ENCODE measurements at regions not wholly inside any gene's neighbourhood (a gene's known extent, or its start where the extent isn't known, plus 50 kb on each side); places are given as distances from the start of the nearest gene placed in this dataset.

DNA sequence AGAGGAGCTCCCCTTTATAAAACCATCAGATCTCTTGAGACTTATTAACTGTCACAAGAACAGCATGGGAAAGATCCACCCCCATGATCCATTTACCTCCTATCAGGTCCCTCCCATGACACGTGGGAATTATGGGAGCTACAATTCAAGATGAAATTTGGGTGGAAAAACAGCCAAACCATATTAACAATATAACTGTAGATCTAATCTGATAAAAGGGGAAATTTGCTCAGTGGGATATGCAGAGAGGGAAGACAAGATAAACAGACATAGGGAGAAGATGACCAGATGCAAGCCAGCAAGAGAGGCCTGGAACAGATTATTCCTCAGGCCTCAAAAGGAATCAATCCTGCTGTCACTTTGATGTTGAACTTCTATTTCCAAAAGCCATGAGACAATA is 841.5 kb downstream of the LRRIQ3 start:
- H3K36me3 ChIP-seq (ENCODE audit: insufficient read depth, low read length) = no peaks in the 10 kb centered on the region
- no peak overlapping the region for H3K4me3 ChIP-seq
- no peak overlapping the region for H3K27ac ChIP-seq
- no peak for DNase-seq (ENCODE audit: low read depth, low spot score)
- no peaks in the 10 kb centered on the region for H3K9me3 ChIP-seq (ENCODE audit: low read depth, low read length)
- no peak for TF ChIP-seq POLR2AphosphoS5 (IDR thresholded peaks at IDR 0.05; ENCODE audit: borderline replicate concordance, low read depth, low read length)
- TF ChIP-seq FOXP2 (optimal IDR thresholded peaks at IDR 0.05; ENCODE audit: control extremely low read depth, extremely low read length, insufficient read depth) = no peak
- TF ChIP-seq EZH2 (IDR thresholded peaks at IDR 0.05) = no peak
- no peak overlapping the region for H3K9ac ChIP-seq (ENCODE audit: insufficient read length)

DNA sequence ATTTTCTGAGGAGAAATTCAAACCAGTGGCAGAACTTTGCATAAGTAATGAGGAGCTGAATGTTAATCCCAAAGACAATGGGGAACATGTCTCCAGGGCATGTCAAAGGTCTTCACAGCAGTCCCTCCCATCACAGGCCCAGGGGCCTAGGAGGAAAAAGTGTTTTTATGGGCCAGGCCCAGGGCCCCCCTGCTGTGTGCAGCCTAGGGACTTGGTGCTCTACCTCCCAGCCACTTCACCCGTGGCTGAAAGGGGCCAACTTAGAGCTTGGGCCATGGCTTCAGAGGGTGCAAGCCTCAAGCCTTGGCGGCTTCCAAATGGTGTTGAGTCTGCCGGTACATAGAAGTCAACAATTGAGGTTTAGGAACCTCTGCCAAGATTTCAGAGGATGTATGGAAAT is 854.0 kb downstream of the LRRIQ3 start:
- TF ChIP-seq POLR2AphosphoS5 (IDR thresholded peaks at IDR 0.05; ENCODE audit: borderline replicate concordance, low read depth, low read length) = no peak
- TF ChIP-seq EZH2 (IDR thresholded peaks at IDR 0.05) = no peak
- TF ChIP-seq FOXP2 (optimal IDR thresholded peaks at IDR 0.05; ENCODE audit: control extremely low read depth, extremely low read length, insufficient read depth) = no peak
- no peaks in the 10 kb centered on the region for H3K36me3 ChIP-seq (ENCODE audit: insufficient read depth, low read length)
- no peaks in the 10 kb centered on the region for H3K9me3 ChIP-seq (ENCODE audit: low read depth, low read length)
- no peak overlapping the region for H3K9ac ChIP-seq (ENCODE audit: insufficient read length)
- no peak overlapping the region for H3K27ac ChIP-seq
- no peak for DNase-seq (ENCODE audit: low read depth, low spot score)
- H3K4me3 ChIP-seq = no peak overlapping the region

DNA sequence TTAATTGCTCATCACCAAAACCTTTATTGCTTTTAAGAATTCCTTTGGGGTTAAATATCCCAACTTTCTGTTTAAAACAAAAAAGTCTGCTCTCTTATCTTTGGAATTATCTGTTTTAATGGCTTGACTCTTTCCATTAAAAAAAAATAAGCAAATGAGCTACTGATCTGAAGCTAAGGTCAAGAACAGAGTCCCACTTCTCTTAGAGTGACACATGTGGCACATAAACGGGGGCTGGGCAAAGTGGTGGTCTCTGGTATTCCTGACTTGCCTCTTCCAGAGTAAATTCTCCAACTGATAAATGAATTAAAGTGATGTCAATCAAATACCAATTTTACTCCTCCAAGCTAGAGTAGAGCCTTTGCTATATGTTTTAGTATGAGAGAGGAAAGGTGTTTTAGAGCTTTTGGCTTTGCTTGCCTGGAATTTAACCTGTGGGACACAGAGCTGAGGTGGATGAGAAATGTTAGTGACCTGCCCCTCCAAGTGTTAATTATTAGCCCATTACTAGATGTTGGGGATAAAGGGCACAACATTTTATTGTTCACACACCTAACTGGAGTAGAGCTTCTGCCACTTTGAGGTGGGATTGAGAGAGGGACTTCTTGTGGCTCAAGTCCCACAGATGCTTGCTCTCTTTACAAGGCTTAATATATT is 864.0 kb downstream of the LRRIQ3 start:
- Histone ChIP-seq H3K27ac (no peak overlapping the region), H3K9me3 (ENCODE audit: low read depth, low read length) (peaks cover 7% of the 10 kb centered on the region; the same call in 1 of the 2 replicates), H3K9ac (ENCODE audit: insufficient read length) (no peak overlapping the region), H3K4me3 (no peak overlapping the region), H3K36me3 (ENCODE audit: insufficient read depth, low read length) (no peaks in the 10 kb centered on the region)
- DNase-seq (ENCODE audit: low read depth, low spot score) = no peak
- TF ChIP-seq EZH2 (IDR thresholded peaks at IDR 0.05) (no peak), FOXP2 (optimal IDR thresholded peaks at IDR 0.05; ENCODE audit: control extremely low read depth, extremely low read length, insufficient read depth) (no peak), POLR2AphosphoS5 (IDR thresholded peaks at IDR 0.05; ENCODE audit: borderline replicate concordance, low read depth, low read length) (no peak)

DNA sequence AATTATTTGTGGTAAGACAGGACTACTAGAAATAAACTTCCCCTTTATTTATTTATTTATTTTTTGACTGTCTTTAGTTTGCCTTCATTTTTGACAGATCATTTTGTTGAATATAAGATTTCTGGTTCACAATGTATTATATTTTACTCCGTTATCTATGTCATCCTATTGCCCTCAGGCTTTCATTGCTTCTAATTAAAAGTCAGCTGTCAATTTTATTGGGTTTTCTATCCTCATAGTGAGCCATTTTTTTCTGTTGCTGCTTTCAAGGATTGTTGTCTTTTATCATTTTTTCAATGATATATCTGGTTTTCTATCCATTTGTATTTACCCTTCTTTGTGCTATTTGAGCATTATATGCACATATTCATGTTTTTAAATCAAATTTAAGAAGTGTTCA is 866.2 kb downstream of the LRRIQ3 start:
- H3K27ac ChIP-seq = no peak overlapping the region
- DNase-seq (ENCODE audit: low read depth, low spot score) = no peak
- H3K4me3 ChIP-seq = no peak overlapping the region
- H3K9ac ChIP-seq (ENCODE audit: insufficient read length) = no peak overlapping the region
- TF ChIP-seq POLR2AphosphoS5 (IDR thresholded peaks at IDR 0.05; ENCODE audit: borderline replicate concordance, low read depth, low read length) (no peak), FOXP2 (optimal IDR thresholded peaks at IDR 0.05; ENCODE audit: control extremely low read depth, extremely low read length, insufficient read depth) (no peak), EZH2 (IDR thresholded peaks at IDR 0.05) (no peak)
- H3K9me3 ChIP-seq (ENCODE audit: low read depth, low read length) = peaks cover 7% of the 10 kb centered on the region; the same call in 1 of the 2 replicates
- H3K36me3 ChIP-seq (ENCODE audit: insufficient read depth, low read length) = no peaks in the 10 kb centered on the region

DNA sequence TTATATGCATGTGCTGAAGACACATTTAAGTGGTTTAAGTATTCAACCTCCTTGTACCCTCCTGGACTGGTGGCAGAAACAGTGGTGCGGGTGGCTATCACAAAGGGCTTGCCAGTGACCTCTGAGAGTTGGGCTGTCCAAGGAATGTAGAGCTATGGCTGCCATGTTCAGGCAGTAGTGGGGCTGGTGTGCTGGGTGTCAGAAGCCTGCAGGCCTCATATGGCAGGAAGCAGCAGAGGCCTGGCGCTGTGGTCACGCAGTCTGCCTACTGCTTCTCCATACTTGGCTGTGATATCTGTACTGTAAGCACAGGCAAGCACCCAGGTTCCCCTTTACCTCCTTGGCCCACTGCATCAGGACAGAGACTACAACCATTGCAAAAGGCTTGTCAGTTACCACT is 870.0 kb downstream of the LRRIQ3 start:
- no peak for DNase-seq (ENCODE audit: low read depth, low spot score)
- no peak overlapping the region for H3K27ac ChIP-seq
- H3K9me3 ChIP-seq (ENCODE audit: low read depth, low read length) = peaks cover 7% of the 10 kb centered on the region; the same call in 1 of the 2 replicates
- no peak overlapping the region for H3K9ac ChIP-seq (ENCODE audit: insufficient read length)
- no peak overlapping the region for H3K4me3 ChIP-seq
- H3K36me3 ChIP-seq (ENCODE audit: insufficient read depth, low read length) = no peaks in the 10 kb centered on the region
- TF ChIP-seq FOXP2 (optimal IDR thresholded peaks at IDR 0.05; ENCODE audit: control extremely low read depth, extremely low read length, insufficient read depth) = no peak
- no peak for TF ChIP-seq EZH2 (IDR thresholded peaks at IDR 0.05)
- no peak for TF ChIP-seq POLR2AphosphoS5 (IDR thresholded peaks at IDR 0.05; ENCODE audit: borderline replicate concordance, low read depth, low read length)

DNA sequence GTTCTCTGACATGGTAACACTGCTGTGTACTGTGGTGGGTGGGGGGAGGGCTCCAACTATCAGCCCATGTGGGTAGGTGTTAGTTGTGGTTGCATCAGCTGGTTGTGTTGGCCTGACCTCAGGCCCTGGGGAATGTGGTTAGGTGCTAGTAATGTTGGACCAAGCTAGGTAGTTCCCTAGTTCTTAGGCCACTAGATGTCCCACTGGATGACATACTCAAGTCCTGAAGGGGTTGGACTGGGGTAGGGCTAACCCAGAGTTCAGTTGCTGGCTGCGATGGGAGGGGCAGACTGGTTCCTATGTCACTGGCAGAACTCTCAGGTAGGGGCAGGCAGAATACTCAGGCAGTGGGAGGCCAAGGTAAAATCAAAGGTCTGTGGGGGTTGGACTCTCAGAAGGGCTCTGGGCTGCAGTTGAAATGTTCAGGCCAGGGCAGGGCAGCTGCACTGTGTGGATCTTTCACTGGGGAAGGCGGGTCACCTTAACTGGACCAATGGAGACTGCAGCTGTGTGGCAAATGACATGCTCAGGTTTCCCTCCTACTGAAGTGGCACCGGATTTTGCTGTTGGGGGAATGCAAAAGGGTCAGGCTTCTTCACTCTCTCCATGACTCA is 870.7 kb downstream of the LRRIQ3 start:
- H3K9ac ChIP-seq (ENCODE audit: insufficient read length) = no peak overlapping the region
- TF ChIP-seq EZH2 (IDR thresholded peaks at IDR 0.05) (no peak), FOXP2 (optimal IDR thresholded peaks at IDR 0.05; ENCODE audit: control extremely low read depth, extremely low read length, insufficient read depth) (no peak), POLR2AphosphoS5 (IDR thresholded peaks at IDR 0.05; ENCODE audit: borderline replicate concordance, low read depth, low read length) (no peak)
- peaks cover 6% of the 10 kb centered on the region; the same call in 1 of the 2 replicates for H3K9me3 ChIP-seq (ENCODE audit: low read depth, low read length)
- H3K27ac ChIP-seq = no peak overlapping the region
- DNase-seq (ENCODE audit: low read depth, low spot score) = no peak
- no peaks in the 10 kb centered on the region for H3K36me3 ChIP-seq (ENCODE audit: insufficient read depth, low read length)
- no peak overlapping the region for H3K4me3 ChIP-seq

DNA sequence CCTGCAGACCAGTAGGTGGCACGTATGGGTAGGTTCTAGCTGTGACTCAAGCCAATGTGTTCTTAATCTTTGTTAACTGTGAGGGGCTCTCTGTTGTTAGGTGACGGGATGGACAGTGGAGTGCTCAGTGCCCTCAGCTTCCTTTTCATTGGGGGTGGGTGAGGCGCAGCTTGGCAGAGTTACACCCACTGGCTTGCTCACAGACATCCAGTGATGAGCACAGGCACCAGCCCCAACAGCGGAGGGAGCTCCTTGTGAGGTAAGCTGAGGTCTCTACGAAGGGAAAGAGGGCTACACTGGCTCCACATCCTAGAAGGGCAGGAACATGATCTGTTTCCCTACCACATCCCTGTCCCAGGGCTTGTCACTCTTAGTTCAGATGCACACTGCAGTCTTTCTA is 871.3 kb downstream of the LRRIQ3 start:
- DNase-seq (ENCODE audit: low read depth, low spot score) = no peak
- Histone ChIP-seq H3K9me3 (ENCODE audit: low read depth, low read length) (peaks cover under 1% of the 10 kb centered on the region; the same call in 1 of the 2 replicates), H3K27ac (no peak overlapping the region), H3K4me3 (no peak overlapping the region), H3K36me3 (ENCODE audit: insufficient read depth, low read length) (no peaks in the 10 kb centered on the region), H3K9ac (ENCODE audit: insufficient read length) (no peak overlapping the region)
- TF ChIP-seq FOXP2 (optimal IDR thresholded peaks at IDR 0.05; ENCODE audit: control extremely low read depth, extremely low read length, insufficient read depth) = no peak
- TF ChIP-seq POLR2AphosphoS5 (IDR thresholded peaks at IDR 0.05; ENCODE audit: borderline replicate concordance, low read depth, low read length) = no peak
- TF ChIP-seq EZH2 (IDR thresholded peaks at IDR 0.05) = no peak

DNA sequence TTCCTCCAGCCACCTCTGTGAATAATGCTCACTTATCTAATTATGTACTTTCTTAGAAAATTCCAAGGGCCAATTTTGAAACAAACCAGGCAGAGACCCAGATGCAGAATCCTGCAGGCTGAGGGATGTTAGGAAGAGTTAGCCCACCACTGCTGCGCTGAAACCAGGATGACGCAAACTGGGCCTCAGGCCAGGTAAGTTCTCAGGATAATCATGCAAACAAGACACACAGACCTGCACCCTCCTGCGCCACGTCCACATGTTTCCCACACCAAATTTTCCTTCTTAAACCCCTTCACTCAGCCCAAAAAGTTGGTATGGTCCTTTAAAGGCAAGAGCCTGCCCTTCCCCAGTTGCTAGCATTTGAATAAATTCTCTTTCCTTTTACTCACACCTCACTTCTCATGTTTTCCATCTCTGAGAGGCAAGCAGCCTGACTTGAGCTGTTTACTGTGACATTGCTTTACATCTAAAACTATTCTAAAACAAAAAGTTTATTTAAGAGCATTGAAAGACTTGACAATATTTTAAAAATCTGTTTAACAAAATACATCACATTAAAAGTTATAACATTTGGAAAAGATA is 887.1 kb downstream of the LRRIQ3 start:
- no peak for DNase-seq (ENCODE audit: low read depth, low spot score)
- H3K4me3 ChIP-seq = no peak overlapping the region
- no peaks in the 10 kb centered on the region for H3K36me3 ChIP-seq (ENCODE audit: insufficient read depth, low read length)
- TF ChIP-seq FOXP2 (optimal IDR thresholded peaks at IDR 0.05; ENCODE audit: control extremely low read depth, extremely low read length, insufficient read depth) (no peak), EZH2 (IDR thresholded peaks at IDR 0.05) (no peak), POLR2AphosphoS5 (IDR thresholded peaks at IDR 0.05; ENCODE audit: borderline replicate concordance, low read depth, low read length) (no peak)
- H3K9ac ChIP-seq (ENCODE audit: insufficient read length) = no peak overlapping the region
- no peak overlapping the region for H3K27ac ChIP-seq
- H3K9me3 ChIP-seq (ENCODE audit: low read depth, low read length) = no peaks in the 10 kb centered on the region
